Fibroblast of the aortic adventitia (primary cell): ENCODE measurements at regions not wholly inside any gene's neighbourhood (a gene's known extent, or its start where the extent isn't known, plus 50 kb on each side); places are given as distances from the start of the nearest gene placed in this dataset.

ENCODE experiments used
- DNase-seq: peaks from one replicate; pipeline ENCODE4 v3.0.0-alpha.2; 2010; ENCODE audit warnings: low read depth
- H3K4me3 ChIP-seq: 2 replicates; pipeline ENCODE4 v1.5.1; 2011; ENCODE audit warnings: low read depth, mild to moderate bottlenecking, control low read depth, low read length, moderate library complexity
- TF ChIP-seq, protein P1 (sequence below): IDR thresholded peaks from 2 replicates; pipeline ENCODE4 v1.5.1; 2011; ENCODE audit warnings: mild to moderate bottlenecking, low read length, control low read depth, inconsistent platforms; ENCODE audit not compliant: insufficient read depth

DNA sequence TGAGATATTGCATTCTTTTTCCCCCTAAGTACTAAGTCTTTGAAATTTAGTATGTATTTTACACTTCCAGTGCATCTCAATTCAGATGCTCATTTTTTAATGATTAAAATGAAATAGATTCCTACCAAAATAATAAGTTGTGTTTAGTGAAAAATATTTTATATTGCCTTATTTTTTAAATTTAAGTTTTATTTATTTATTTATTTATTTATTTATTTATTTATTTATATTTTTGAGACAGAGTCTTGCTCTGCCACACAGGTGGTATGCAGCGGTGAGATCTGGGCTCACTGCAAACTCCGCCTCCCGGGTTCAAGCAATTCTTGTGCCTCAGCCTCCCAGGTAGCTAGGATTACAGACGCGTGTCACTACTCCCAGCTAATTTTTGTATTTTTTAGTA lies 95.5 kb downstream of the RPS24 start:
- no peak for DNase-seq
- TF ChIP-seq, protein P1, sequence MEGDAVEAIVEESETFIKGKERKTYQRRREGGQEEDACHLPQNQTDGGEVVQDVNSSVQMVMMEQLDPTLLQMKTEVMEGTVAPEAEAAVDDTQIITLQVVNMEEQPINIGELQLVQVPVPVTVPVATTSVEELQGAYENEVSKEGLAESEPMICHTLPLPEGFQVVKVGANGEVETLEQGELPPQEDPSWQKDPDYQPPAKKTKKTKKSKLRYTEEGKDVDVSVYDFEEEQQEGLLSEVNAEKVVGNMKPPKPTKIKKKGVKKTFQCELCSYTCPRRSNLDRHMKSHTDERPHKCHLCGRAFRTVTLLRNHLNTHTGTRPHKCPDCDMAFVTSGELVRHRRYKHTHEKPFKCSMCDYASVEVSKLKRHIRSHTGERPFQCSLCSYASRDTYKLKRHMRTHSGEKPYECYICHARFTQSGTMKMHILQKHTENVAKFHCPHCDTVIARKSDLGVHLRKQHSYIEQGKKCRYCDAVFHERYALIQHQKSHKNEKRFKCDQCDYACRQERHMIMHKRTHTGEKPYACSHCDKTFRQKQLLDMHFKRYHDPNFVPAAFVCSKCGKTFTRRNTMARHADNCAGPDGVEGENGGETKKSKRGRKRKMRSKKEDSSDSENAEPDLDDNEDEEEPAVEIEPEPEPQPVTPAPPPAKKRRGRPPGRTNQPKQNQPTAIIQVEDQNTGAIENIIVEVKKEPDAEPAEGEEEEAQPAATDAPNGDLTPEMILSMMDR, result no peak
- H3K4me3 ChIP-seq, result no peak overlapping the region

DNA sequence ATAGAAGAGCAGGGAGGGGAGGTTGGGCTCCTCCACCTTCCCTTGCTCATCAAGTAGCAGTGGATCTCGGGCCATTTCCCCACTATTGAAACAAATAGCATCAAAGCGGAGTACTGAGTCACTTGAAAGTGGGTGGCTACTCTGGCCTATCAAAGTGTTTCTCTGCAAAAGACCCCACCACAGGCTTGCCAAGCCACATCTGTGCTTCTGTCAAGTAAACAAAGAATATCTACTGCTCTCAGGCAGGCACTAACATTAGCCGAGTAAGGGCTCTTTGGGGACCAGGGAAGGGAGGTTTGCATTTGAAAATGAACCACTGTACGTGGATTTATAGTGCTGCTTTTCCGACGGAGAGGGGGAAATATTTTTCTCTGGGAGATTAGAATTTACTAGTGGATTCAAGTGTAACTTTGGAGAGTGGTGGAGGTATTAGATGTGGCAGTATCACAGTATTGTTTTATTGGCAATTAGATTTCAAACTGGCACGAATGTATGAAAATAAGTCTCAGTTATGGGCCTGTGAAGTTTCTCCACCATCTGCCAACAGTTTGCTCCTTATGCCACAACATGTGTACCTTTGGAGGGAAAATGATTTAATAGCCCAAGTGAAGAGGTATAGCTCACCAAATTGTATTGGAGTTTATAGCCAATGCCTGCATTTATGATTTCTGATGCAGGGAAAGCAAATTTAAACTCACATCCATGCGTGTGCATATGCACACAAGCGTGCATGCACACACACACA lies 97.5 kb downstream of the RPS24 start:
- TF ChIP-seq, protein P1, result no peak
- DNase-seq, result no peak

DNA sequence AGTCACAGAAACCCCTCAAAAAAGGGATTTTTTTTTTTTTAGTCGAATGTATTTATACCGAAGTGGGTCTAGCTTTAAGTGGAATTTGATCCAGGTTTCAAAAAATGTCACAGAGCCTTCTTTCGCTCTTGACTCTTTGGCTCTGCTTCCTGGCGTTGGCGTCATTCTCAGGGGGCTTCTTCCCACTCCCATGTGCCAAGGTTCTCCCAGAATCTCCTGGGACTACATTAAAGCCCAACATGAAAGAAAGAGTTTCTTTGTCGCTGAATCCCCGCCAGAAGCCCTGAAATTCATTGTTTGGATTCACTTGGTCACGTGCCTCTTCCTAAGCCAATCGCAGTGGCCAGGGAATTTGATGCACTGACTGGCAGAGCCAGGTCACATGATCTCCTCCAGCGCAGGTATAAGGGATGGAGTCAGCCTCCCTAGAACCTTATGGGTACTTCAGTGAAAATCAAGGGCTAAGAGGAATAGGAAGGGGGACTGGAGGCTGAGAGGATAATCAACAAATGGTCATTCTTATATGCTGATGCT lies 101.2 kb downstream of the RPS24 start:
- no peak overlapping the region for H3K4me3 ChIP-seq
- DNase-seq, result no peak
- TF ChIP-seq, protein P1, result no peak

More for the DNA sequence above, 97.5 kb downstream of the RPS24 start:
- no peak overlapping the region for H3K4me3 ChIP-seq

DNA sequence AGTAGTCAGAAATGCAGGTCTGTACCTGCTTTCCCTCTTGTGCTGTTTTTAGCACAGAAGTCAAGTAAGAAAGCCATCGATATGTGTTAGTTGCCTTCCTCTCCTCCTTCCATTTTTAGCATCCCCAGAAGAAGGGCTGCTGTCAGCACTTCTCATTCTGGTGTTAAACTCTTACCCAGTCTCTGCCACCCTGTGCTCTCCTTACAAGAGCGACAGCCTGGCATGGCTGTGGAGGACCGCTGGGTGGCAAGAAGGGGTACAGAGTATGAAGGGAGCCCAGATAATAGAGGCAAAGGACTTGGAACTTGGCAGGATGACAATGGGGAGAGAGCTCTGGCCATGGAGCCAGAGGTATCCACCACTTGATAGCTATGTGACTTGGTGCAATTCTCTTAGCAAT lies 103.5 kb downstream of the RPS24 start:
- TF ChIP-seq, protein P1, result no peak
- no peak overlapping the region for H3K4me3 ChIP-seq
- no peak for DNase-seq

DNA sequence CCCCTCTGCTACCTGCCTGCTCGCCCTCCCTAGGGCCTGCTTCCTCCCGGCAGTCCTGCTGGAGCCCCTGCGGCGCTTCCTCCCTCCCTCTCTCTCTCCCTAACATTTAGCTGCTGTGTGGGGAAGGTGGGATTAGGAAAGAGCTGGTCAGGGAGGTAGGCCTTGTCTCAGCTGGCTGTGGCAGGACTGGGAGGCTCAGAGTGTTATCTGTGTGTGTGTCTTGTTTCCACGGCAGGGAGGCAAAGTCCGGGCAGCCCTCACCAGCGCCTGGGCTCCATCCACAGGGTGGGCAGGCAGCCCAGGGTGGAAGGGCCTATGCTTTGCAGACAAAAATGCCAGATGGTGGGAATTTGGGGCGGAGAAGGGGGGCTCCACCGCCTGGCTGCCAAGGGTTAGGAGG lies 105.7 kb downstream of the RPS24 start:
- no peak overlapping the region for H3K4me3 ChIP-seq
- no peak for DNase-seq
- TF ChIP-seq, protein P1, result no peak

DNA sequence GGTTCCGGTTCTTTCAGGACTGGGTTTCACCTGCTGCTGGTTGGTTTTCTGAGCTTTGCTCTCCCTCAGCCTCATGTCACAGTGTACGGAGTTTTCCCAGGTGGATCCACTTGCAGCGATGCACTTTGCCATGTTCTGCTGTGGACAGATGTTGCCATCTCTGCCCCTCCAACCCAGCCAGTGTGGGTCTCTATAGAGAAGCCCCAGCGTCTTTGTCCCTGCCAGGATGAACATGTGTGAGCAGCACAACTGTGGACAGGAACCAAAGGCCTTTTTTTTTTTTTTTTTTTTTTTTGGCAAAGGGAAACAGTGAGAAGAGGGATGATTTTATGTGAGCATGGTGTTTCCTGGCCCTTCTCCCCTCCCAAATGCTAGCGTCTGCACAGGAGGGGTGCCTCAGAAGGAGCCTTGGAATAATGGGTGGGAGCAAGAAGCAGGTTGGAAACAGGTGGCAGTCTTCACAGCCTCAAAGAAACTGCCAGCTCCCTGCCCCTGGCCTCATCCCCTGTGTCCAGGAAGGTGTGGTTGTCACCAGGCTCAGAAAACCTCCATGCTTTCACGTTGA lies 106.5 kb downstream of the RPS24 start:
- TF ChIP-seq, protein P1, result no peak
- H3K4me3 ChIP-seq, result no peak overlapping the region
- no peak for DNase-seq
